ENCODE measurements at regions not wholly inside any gene's neighbourhood (a gene's known extent, or its start where the extent isn't known, plus 50 kb on each side); places are given as distances from the start of the nearest gene placed in this dataset.

GRCh38 chr17:69783865-69784264, 291.2 kb upstream of the KCNJ16 start:
- no peaks in the 10 kb centered on the region for H3K9me2 ChIP-seq (replicated peaks; ENCODE audit: insufficient read depth, low read length)
- H3K27ac ChIP-seq (ENCODE audit: low read depth, low read length), result no peak overlapping the region
- no peak overlapping the region for H3K4me3 ChIP-seq (ENCODE audit: insufficient read depth, low read length, poor library complexity, severe bottlenecking)
- peaks cover 3% of the 10 kb centered on the region; the same call in 1 of the 2 replicates for H3K9me3 ChIP-seq (ENCODE audit: insufficient read depth, low read length)
- no peak overlapping the region for H2AFZ ChIP-seq (ENCODE audit: low read depth, low read length, severe bottlenecking)
- no peaks in the 10 kb centered on the region for H3K27me3 ChIP-seq (ENCODE audit: low read length)
- no peak for TF ChIP-seq EZH2phosphoT487 (conservative IDR thresholded peaks at IDR 0.05; ENCODE audit: low read length)
- TF ChIP-seq CTCF (IDR thresholded peaks at IDR 0.05; ENCODE audit: insufficient read depth, low read length, poor library complexity, severe bottlenecking), result no peak
- no peak overlapping the region for H3K4me2 ChIP-seq (ENCODE audit: low read depth, low read length, poor library complexity, severe bottlenecking)
- H3K79me2 ChIP-seq (ENCODE audit: insufficient read depth, low read length), result no peaks in the 10 kb centered on the region
- H3K9ac ChIP-seq (ENCODE audit: low read length), result no peak overlapping the region
- H3F3A ChIP-seq (ENCODE audit: insufficient read depth), result no peaks in the 10 kb centered on the region
- no peaks in the 10 kb centered on the region for H3K36me3 ChIP-seq (ENCODE audit: low read length)
- no peaks in the 10 kb centered on the region for H4K20me1 ChIP-seq (ENCODE audit: low read depth, low read length)

GRCh38 chr17:69788957-69789356, 286.1 kb upstream of the KCNJ16 start:
- no peaks in the 10 kb centered on the region for H3F3A ChIP-seq (ENCODE audit: insufficient read depth)
- no peak overlapping the region for H3K9ac ChIP-seq (ENCODE audit: low read length)
- TF ChIP-seq CTCF (IDR thresholded peaks at IDR 0.05; ENCODE audit: insufficient read depth, low read length, poor library complexity, severe bottlenecking) (no peak), EZH2phosphoT487 (conservative IDR thresholded peaks at IDR 0.05; ENCODE audit: low read length) (no peak)
- no peaks in the 10 kb centered on the region for H4K20me1 ChIP-seq (ENCODE audit: low read depth, low read length)
- H3K4me2 ChIP-seq (ENCODE audit: low read depth, low read length, poor library complexity, severe bottlenecking), result no peak overlapping the region
- no peaks in the 10 kb centered on the region for H3K9me3 ChIP-seq (ENCODE audit: insufficient read depth, low read length)
- no peak overlapping the region for H3K4me3 ChIP-seq (ENCODE audit: insufficient read depth, low read length, poor library complexity, severe bottlenecking)
- no peak overlapping the region for H2AFZ ChIP-seq (ENCODE audit: low read depth, low read length, severe bottlenecking)
- H3K27ac ChIP-seq (ENCODE audit: low read depth, low read length), result no peak overlapping the region
- no peaks in the 10 kb centered on the region for H3K9me2 ChIP-seq (replicated peaks; ENCODE audit: insufficient read depth, low read length)
- H3K79me2 ChIP-seq (ENCODE audit: insufficient read depth, low read length), result no peaks in the 10 kb centered on the region
- no peaks in the 10 kb centered on the region for H3K27me3 ChIP-seq (ENCODE audit: low read length)
- H3K36me3 ChIP-seq (ENCODE audit: low read length), result no peaks in the 10 kb centered on the region

- TF ChIP-seq CTCF (IDR thresholded peaks at IDR 0.05; ENCODE audit: insufficient read depth, low read length, poor library complexity, severe bottlenecking) (no peak), EZH2phosphoT487 (conservative IDR thresholded peaks at IDR 0.05; ENCODE audit: low read length) (no peak)
- H3K27me3 ChIP-seq (ENCODE audit: low read length), result no peaks in the 10 kb centered on the region
- H3K9me2 ChIP-seq (replicated peaks; ENCODE audit: insufficient read depth, low read length), result no peaks in the 10 kb centered on the region
- H3K4me2 ChIP-seq (ENCODE audit: low read depth, low read length, poor library complexity, severe bottlenecking), result no peak overlapping the region
- no peak overlapping the region for H3K9ac ChIP-seq (ENCODE audit: low read length)
- no peak overlapping the region for H3K4me3 ChIP-seq (ENCODE audit: insufficient read depth, low read length, poor library complexity, severe bottlenecking)
- H3K36me3 ChIP-seq (ENCODE audit: low read length), result no peaks in the 10 kb centered on the region
- no peaks in the 10 kb centered on the region for H3F3A ChIP-seq (ENCODE audit: insufficient read depth)
- peaks cover 2% of the 10 kb centered on the region; the same call in 1 of the 2 replicates for H3K9me3 ChIP-seq (ENCODE audit: insufficient read depth, low read length)
- no peak overlapping the region for H3K27ac ChIP-seq (ENCODE audit: low read depth, low read length)
- H2AFZ ChIP-seq (ENCODE audit: low read depth, low read length, severe bottlenecking), result no peak overlapping the region
- no peaks in the 10 kb centered on the region for H3K79me2 ChIP-seq (ENCODE audit: insufficient read depth, low read length)
- no peaks in the 10 kb centered on the region for H4K20me1 ChIP-seq (ENCODE audit: low read depth, low read length)
Observed at GRCh38 chr17:69796078-69796477, 278.9 kb upstream of the KCNJ16 start.

Data from SU-DHL-6 (cell line).